MM.1S (cell line): ENCODE measurements at regions not wholly inside any gene's neighbourhood (a gene's known extent, or its start where the extent isn't known, plus 50 kb on each side); places are given as distances from the start of the nearest gene placed in this dataset.

Experiments
- CTCF ChIP-seq: fragments of 300-600 bp; sonication (generic); IDR thresholded peaks from 2 replicates; pipeline ENCODE4 v1.5.1; 2016; ENCODE audit warnings: antibody characterized with exemption, low read length, mixed read lengths
- EZH2 ChIP-seq: fragments of 300-600 bp; sonication (generic); optimal IDR thresholded peaks from 2 replicates; pipeline ENCODE3; 2017; ENCODE audit warnings: low read depth, mild to moderate bottlenecking, antibody characterized with exemption, low read length, mixed read lengths
- EZH2phosphoT487 ChIP-seq: fragments of 300-600 bp; sonication (generic); IDR thresholded peaks from 2 replicates; pipeline ENCODE4 v1.6.1; 2018; ENCODE audit warnings: antibody characterized with exemption, low read length

- TF ChIP-seq CTCF (no peak), EZH2 (no peak), EZH2phosphoT487 (no peak)
These were observed 147.2 kb downstream of the DACT1 start for GRCh38 chr14:58784931-58785330.
